DMS153 (cell line): ENCODE measurements at regions not wholly inside any gene's neighbourhood (a gene's known extent, or its start where the extent isn't known, plus 50 kb on each side); places are given as distances from the start of the nearest gene placed in this dataset.
"Not testable (repeated sequence)": the region's sequence is repeated elsewhere in the genome, so short reads cannot be mapped to it uniquely, and the experiment has no call there.

ENCODE experiments used
- DNase-seq: peaks from one replicate; lab custom pipeline; 2025; lab: John Stamatoyannopoulos, UW

GRCh38 chr9:73095425-73095824, 56.2 kb upstream of the ANXA1 start:
- DNase-seq: no peak

- DNase-seq: no peak
These were observed 57.8 kb upstream of the ANXA1 start for GRCh38 chr9:73093740-73094379.

- DNase-seq: no peak
These were observed 58.5 kb upstream of the ANXA1 start for GRCh38 chr9:73093016-73093739.

GRCh38 chr9:73091909-73092308, 59.8 kb upstream of the ANXA1 start:
- DNase-seq: no peak

- no peak for DNase-seq
These were observed 61.5 kb upstream of the ANXA1 start for GRCh38 chr9:73090214-73090613.

- no peak for DNase-seq
These were observed 62.2 kb upstream of the ANXA1 start for GRCh38 chr9:73089304-73089985.

- not testable (repeated sequence) for DNase-seq
These were observed 63.8 kb upstream of the ANXA1 start for GRCh38 chr9:73087876-73088275.

- no peak for DNase-seq
These were observed 68.1 kb upstream of the ANXA1 start for GRCh38 chr9:73083519-73083918.

- DNase-seq: no peak
These were observed 69.5 kb upstream of the ANXA1 start for GRCh38 chr9:73081979-73082657.

- no peak for DNase-seq
These were observed 71.5 kb upstream of the ANXA1 start for GRCh38 chr9:73080110-73080694.

- DNase-seq: no peak
These were observed 72.3 kb upstream of the ANXA1 start for GRCh38 chr9:73079326-73079725.

GRCh38 chr9:73077625-73078030, 74.0 kb upstream of the ANXA1 start:
- no peak for DNase-seq

GRCh38 chr9:73076970-73077369, 74.7 kb upstream of the ANXA1 start:
- DNase-seq: no peak

- DNase-seq: no peak
These were observed 77.4 kb upstream of the ANXA1 start for GRCh38 chr9:73074176-73074708.

GRCh38 chr9:73073337-73074175, 78.1 kb upstream of the ANXA1 start:
- no peak for DNase-seq

- no peak for DNase-seq
These were observed 84.6 kb upstream of the ANXA1 start for GRCh38 chr9:73067074-73067473.

GRCh38 chr9:73065439-73065838, 86.2 kb upstream of the ANXA1 start:
- DNase-seq: no peak

- DNase-seq: no peak
These were observed 87.3 kb upstream of the ANXA1 start for GRCh38 chr9:73064315-73064714.

GRCh38 chr9:73061146-73061545, 90.5 kb upstream of the ANXA1 start:
- DNase-seq: no peak

- no peak for DNase-seq
These were observed 92.4 kb upstream of the ANXA1 start for GRCh38 chr9:73059247-73059646.

- DNase-seq: no peak
These were observed 95.4 kb upstream of the ANXA1 start for GRCh38 chr9:73056245-73056644.
